ENCODE measurements at regions not wholly inside any gene's neighbourhood (a gene's known extent, or its start where the extent isn't known, plus 50 kb on each side); places are given as distances from the start of the nearest gene placed in this dataset.
"Not testable (repeated sequence)": the region's sequence is repeated elsewhere in the genome, so short reads cannot be mapped to it uniquely, and the experiment has no call there.

DNA sequence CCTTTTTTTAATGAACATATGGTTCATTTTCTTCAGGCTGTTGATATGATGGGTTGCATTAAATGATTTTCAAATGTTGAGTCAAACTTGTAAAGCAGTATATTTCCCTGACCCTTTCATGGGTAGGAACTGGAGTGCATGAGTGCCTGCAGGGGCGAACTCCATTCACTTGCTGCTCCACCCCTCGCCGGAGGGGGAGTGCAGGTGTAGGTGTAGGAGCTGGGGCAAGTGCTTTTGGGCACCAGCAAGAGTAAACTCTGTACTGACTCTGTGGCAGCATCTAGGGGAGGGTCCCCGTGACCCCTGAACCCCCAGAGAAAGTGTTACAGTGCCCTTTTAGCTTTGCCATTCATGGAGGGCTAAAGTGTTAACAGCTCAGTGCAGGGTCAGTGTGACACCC lies 290.3 kb downstream of the CNTNAP3B start:
- TF ChIP-seq, protein P1, sequence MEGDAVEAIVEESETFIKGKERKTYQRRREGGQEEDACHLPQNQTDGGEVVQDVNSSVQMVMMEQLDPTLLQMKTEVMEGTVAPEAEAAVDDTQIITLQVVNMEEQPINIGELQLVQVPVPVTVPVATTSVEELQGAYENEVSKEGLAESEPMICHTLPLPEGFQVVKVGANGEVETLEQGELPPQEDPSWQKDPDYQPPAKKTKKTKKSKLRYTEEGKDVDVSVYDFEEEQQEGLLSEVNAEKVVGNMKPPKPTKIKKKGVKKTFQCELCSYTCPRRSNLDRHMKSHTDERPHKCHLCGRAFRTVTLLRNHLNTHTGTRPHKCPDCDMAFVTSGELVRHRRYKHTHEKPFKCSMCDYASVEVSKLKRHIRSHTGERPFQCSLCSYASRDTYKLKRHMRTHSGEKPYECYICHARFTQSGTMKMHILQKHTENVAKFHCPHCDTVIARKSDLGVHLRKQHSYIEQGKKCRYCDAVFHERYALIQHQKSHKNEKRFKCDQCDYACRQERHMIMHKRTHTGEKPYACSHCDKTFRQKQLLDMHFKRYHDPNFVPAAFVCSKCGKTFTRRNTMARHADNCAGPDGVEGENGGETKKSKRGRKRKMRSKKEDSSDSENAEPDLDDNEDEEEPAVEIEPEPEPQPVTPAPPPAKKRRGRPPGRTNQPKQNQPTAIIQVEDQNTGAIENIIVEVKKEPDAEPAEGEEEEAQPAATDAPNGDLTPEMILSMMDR (IDR thresholded peaks at IDR 0.05 in 8 of 11, conservative IDR thresholded peaks at IDR 0.05 in 3 of 11), result not testable (repeated sequence)
- not testable (repeated sequence) for TF ChIP-seq POLR2AphosphoS5, POLR2A (IDR thresholded peaks at IDR 0.05)

All from spleen (tissue), 7 donors.